ENCODE measurements at regions not wholly inside any gene's neighbourhood (a gene's known extent, or its start where the extent isn't known, plus 50 kb on each side); places are given as distances from the start of the nearest gene placed in this dataset.

GRCh38 chr5:58066076-58066475 is 393.8 kb downstream of the PLK2 start:
- Histone ChIP-seq H3K4me2 (ENCODE audit: insufficient read depth in 1 of 2, low read depth in 2 of 2, low read length in 2 of 2) (no peak overlapping the region), H4K91ac (replicated peaks; ENCODE audit: insufficient read length, low read length) (no peak overlapping the region), H2AK5ac (ENCODE audit: low read depth, low read length) (no peak overlapping the region), H3K9me3 (ENCODE audit: insufficient read depth in 2 of 2, low read depth in 1 of 2, low read length in 1 of 2) (peaks cover 0 to 4% of the 10 kb centered on the region in 2 experiments; a peak in 1 of 4 replicates), H4K8ac (ENCODE audit: extremely low read depth, insufficient read depth, low read length) (no peak overlapping the region), H3K4me1 (replicated peaks in 1 of 4; ENCODE audit: control insufficient read depth in 3 of 4, insufficient read depth in 4 of 4, low read length in 3 of 4) (no peaks in the 10 kb centered on the region), H3K4ac (replicated peaks; ENCODE audit: insufficient read length, low read depth, low read length) (no peak overlapping the region), H3K56ac (replicated peaks; ENCODE audit: insufficient read length, low read depth, low read length) (no peak overlapping the region), H2BK15ac (ENCODE audit: low read length) (no peak overlapping the region), H3K23me2 (ENCODE audit: low read depth, low read length) (no peaks in the 10 kb centered on the region; the same call in 1 of the 2 replicates), H4K20me1 (replicated peaks in 1 of 2; ENCODE audit: control insufficient read depth in 1 of 2, insufficient read depth in 2 of 2, low read length in 2 of 2) (no peaks in the 10 kb centered on the region), H2AFZ (ENCODE audit: low read length) (no peak overlapping the region), H4K5ac (ENCODE audit: insufficient read length, low read depth, low read length) (no peak overlapping the region), H3K18ac (ENCODE audit: extremely low read depth, low read length) (no peak overlapping the region), H3K79me2 (ENCODE audit: control insufficient read depth in 1 of 2, insufficient read depth in 2 of 2, low read length in 2 of 2) (no peaks in the 10 kb centered on the region), H3K9ac (replicated peaks in 1 of 4; ENCODE audit: extremely low read depth in 1 of 4, low read depth in 3 of 4, low read length in 3 of 4) (no peak overlapping the region), H3K14ac (ENCODE audit: insufficient read length) (no peak overlapping the region), H3K23ac (ENCODE audit: insufficient read length) (no peak overlapping the region), H3K36me3 (ENCODE audit: control insufficient read depth in 2 of 4, insufficient read depth in 4 of 4, low read length in 3 of 4) (no peaks in the 10 kb centered on the region), H2BK12ac (ENCODE audit: low read depth, low read length) (no peak overlapping the region), H3K27me3 (replicated peaks in 1 of 4; ENCODE audit: control insufficient read depth in 3 of 4, extremely low read depth in 1 of 4, insufficient read depth in 3 of 4, low read length in 3 of 4) (no peaks in the 10 kb centered on the region), H3K79me1 (ENCODE audit: low read depth, low read length) (no peaks in the 10 kb centered on the region), H2BK20ac (ENCODE audit: low read length) (no peak overlapping the region), H3K4me3 (ENCODE audit: extremely low read depth in 1 of 4, insufficient read depth in 2 of 4, low read depth in 3 of 4, low read length in 4 of 4) (no peak overlapping the region), H2BK120ac (replicated peaks; ENCODE audit: low read depth, low read length) (no peak overlapping the region), H2BK5ac (ENCODE audit: low read depth, low read length) (no peak overlapping the region), H3K27ac (ENCODE audit: low read depth, low read length) (no peak overlapping the region)
- no peak for FAIRE-seq
- 88% methylated on average over 2 of the region's 2 CpGs; no CpG with 5 or more reads in 1 of the 2 experiments for WGBS, 2 experiments (ENCODE audit: extremely low coverage in 1 of 2, insufficient coverage in 1 of 2, insufficient read length in 1 of 2, insufficient replicate concordance in 2 of 2, low coverage in 1 of 2, low lambda C conversion rate in 2 of 2, missing lambda C conversion rate in 1 of 2)
- POLR2A ChIA-PET (ENCODE audit: partially characterized antibody), result no interaction called here
- CTCF ChIA-PET (ENCODE audit: partially characterized antibody), result interaction anchor here (0.6 kb wide), 1 partner anchor 574 kb away, joined by 3 read pairs; no protein-coding TSS in a partner anchor
- TF ChIP-seq CEBPB (IDR thresholded peaks at IDR 0.05; ENCODE audit: low read depth, low read length) (no peak), SRF (IDR thresholded peaks at IDR 0.05; ENCODE audit: low read depth, low read length) (no peak), MAX (IDR thresholded peaks at IDR 0.05) (no peak), RXRA (IDR thresholded peaks at IDR 0.05; ENCODE audit: insufficient read depth, low read depth, low read length) (no peak), CBX5 (IDR thresholded peaks at IDR 0.05; ENCODE audit: low read depth, low read length) (no peak), MAFK (IDR thresholded peaks at IDR 0.05; ENCODE audit: low read depth, low read length) (no peak), SIX5 (IDR thresholded peaks at IDR 0.05; ENCODE audit: low read depth, low read length) (no peak), POLR2AphosphoS5 (IDR thresholded peaks at IDR 0.05; ENCODE audit: low read depth, low read length) (no peak)
- TF ChIP-seq, protein P1, sequence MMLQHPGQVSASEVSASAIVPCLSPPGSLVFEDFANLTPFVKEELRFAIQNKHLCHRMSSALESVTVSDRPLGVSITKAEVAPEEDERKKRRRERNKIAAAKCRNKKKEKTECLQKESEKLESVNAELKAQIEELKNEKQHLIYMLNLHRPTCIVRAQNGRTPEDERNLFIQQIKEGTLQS (IDR thresholded peaks at IDR 0.05; ENCODE audit: insufficient read depth, low read depth, low read length), result no peak
- no peak for DNase-seq (ENCODE audit: low read depth in 1 of 2, low spot score in 2 of 2)

Measured in H1 (cell line).